Adrenal gland (tissue), 9 donors: ENCODE measurements at regions not wholly inside any gene's neighbourhood (a gene's known extent, or its start where the extent isn't known, plus 50 kb on each side); places are given as distances from the start of the nearest gene placed in this dataset.

Experiments used
- DNase-seq, 7 donors: peaks; one replicate each; pipeline ENCODE4 v3.0.0-alpha.2; 2019 to 2020
- H3K27ac ChIP-seq, 5 donors: fragments of 200-600 bp; sonication (generic) in 4 of 5; 1 replicate in 3 of 5; 2 replicates in 2 of 5; pipeline versions ENCODE4 v1.5.1 to v1.8.0; 2016 to 2020; ENCODE audit warnings: mild to moderate bottlenecking in 1 of 5
- H3K27me3 ChIP-seq: fragments of 200-600 bp; 2 replicates; pipeline ENCODE4 v1.8.0; 2021
- H3K36me3 ChIP-seq, 2 donors: fragments of 200-600 bp; replicated peaks in 1 of 2; 1 replicate in 1 of 2; 2 replicates in 1 of 2; pipeline versions ENCODE4 v1.5.1 to v1.8.0; 2018 to 2022
- H3K4me1 ChIP-seq, 2 donors: fragments of 200-600 bp; replicated peaks in 1 of 2; 1 replicate in 1 of 2; 2 replicates in 1 of 2; pipeline versions ENCODE4 v1.5.1 to v1.8.0; 2018 to 2021
- H3K4me3 ChIP-seq, 4 donors: fragments of 200-600 bp; sonication (generic) in 3 of 4; one replicate each; pipeline ENCODE4 v1.5.1; 2016 to 2018
- H3K9me3 ChIP-seq, 3 donors: fragments of 200-600 bp; sonication (generic) in 1 of 3; replicated peaks in 1 of 3; 1 replicate in 2 of 3; 2 replicates in 1 of 3; pipeline versions ENCODE4 v1.5.1 to v1.8.0; 2016 to 2021
- POLR2A ChIP-seq, 2 donors: fragments of 450-650 bp; IDR thresholded peaks; one replicate each; pipeline ENCODE4 v1.6.1; 2017; ENCODE audit warnings: antibody characterized with exemption in 2 of 2, mild to moderate bottlenecking in 2 of 2, moderate library complexity in 1 of 2
- WGBS, 4 donors: extraction: QIAGEN DNeasy Blood & Tissue Kit in 2 of 4; methylation state at CpG; one replicate each; pipeline versions ENCODE4 v1.1.5 to v1.1.7; 2013 to 2017; 5-methylcytosine and 5-hydroxymethylcytosine counted together
- intact Hi-C, 2 donors: fragments of 100-400 bp; cut with DNase I; formaldehyde crosslinking; loops; one replicate each; pipeline versions ENCODE4 v1.14.1 to v1.15.0; 2022 to 2023
- TF ChIP-seq, protein P1 (sequence below), 6 experiments: fragments of 450-650 bp in 4 of 6; fragments of 200-600 bp in 2 of 6; sonication (generic) in 1 of 6; IDR thresholded peaks; 1 replicate in 5 of 6; 2 replicates in 1 of 6; pipeline versions ENCODE4 v1.5.1 to v1.8.0; 2016 to 2021; ENCODE audit warnings: antibody characterized with exemption in 6 of 6, mild to moderate bottlenecking in 2 of 6, moderate library complexity in 1 of 6
- donor health status: healthy with polysubstance abuse.
- donor health status: Bipolar disorder and iron deficiency.
- donor health status: DM: yes; HTN: yes; CAD: no.
- donor health status: DM: no; HTN: no; CAD: no.
- donor health status: DM: no; HTN: no; CAD: no.

DNA sequence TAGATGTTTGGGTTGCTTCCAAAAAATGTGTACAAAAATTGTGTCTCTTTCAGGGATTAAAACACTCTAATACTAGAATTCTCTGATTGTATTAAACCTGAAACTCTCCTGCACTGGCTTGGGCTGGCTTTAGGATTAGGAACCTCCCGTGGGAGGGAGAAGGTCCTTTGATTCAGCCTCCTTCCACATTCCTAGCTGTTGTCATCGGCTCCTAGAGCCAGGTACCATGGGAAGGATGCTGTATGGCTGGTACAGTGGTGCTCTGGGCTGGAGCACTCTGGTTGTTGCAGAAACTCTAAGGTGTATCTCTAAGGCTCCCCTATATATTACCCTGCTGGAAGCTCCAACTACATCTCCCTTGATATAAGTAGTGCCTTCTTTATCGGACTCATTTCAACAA lies 245.2 kb upstream of the FOXK1 start:
- no peak overlapping the region for H3K27ac ChIP-seq
- no peaks in the 10 kb centered on the region for H3K27me3 ChIP-seq
- H3K36me3 ChIP-seq, result no peaks in the 10 kb centered on the region
- no peak for DNase-seq
- no peaks in the 10 kb centered on the region for H3K9me3 ChIP-seq
- intact Hi-C loops, result no loop called here
- H3K4me1 ChIP-seq, result no peaks in the 10 kb centered on the region
- no peak for TF ChIP-seq POLR2A (IDR thresholded peaks at IDR 0.05)
- TF ChIP-seq, protein P1, sequence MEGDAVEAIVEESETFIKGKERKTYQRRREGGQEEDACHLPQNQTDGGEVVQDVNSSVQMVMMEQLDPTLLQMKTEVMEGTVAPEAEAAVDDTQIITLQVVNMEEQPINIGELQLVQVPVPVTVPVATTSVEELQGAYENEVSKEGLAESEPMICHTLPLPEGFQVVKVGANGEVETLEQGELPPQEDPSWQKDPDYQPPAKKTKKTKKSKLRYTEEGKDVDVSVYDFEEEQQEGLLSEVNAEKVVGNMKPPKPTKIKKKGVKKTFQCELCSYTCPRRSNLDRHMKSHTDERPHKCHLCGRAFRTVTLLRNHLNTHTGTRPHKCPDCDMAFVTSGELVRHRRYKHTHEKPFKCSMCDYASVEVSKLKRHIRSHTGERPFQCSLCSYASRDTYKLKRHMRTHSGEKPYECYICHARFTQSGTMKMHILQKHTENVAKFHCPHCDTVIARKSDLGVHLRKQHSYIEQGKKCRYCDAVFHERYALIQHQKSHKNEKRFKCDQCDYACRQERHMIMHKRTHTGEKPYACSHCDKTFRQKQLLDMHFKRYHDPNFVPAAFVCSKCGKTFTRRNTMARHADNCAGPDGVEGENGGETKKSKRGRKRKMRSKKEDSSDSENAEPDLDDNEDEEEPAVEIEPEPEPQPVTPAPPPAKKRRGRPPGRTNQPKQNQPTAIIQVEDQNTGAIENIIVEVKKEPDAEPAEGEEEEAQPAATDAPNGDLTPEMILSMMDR (IDR thresholded peaks at IDR 0.05), result no peak
- WGBS, 4 donors, result 51 to 70% (median 65%) methylated on average over 3 of the region's 3 CpGs
- no peak overlapping the region for H3K4me3 ChIP-seq

DNA sequence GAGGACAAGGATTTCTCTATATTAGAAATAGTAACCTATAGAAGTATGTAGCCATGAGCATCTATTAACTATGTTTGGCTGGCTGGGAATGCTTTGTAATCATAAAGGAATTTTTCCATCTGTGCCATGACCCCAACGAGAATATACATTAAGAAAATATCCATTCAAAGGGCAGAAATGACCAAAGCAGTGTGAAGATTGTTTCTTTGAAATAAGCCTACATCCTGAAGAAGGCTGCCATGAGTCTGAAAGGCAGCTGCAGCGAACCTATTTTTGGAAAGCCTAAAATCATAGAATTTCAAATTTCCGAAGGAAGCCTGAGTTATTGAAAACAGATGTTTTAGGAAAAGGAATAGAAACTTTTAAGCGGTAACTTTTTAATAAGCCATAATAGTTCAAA lies 244.2 kb upstream of the FOXK1 start:
- Histone ChIP-seq H3K36me3 (no peaks in the 10 kb centered on the region), H3K27ac (no peak overlapping the region), H3K4me3 (no peak overlapping the region), H3K9me3 (no peaks in the 10 kb centered on the region), H3K4me1 (no peaks in the 10 kb centered on the region), H3K27me3 (no peaks in the 10 kb centered on the region)
- DNase-seq, result no peak
- no peak for TF ChIP-seq POLR2A (IDR thresholded peaks at IDR 0.05)
- TF ChIP-seq, protein P1 (IDR thresholded peaks at IDR 0.05), result no peak
- WGBS, 4 donors, result 48 to 56% (median 50%) methylated on average over 4 of the region's 4 CpGs
- intact Hi-C loops, result no loop called here

DNA sequence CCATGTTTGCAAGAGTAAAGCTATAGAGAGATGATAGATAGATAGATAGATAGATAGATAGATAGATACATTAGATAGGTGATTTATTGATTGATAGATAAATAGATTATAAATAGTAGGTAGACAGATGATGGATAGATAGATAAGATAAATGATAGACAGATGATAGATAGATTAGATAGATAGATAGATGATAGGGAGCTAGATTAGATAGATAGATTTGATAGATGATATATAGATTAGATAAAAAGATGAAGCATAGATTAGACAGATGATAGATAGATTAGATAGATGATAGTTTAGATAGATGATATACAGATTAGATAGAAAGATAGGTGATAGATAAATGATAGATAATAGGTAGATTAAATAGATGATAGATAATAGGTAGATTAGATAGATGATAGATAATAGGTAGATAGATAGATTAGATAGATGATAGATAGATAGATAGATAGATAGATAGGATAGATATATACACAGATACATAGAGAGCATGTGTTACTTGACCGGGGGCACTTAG lies 243.3 kb upstream of the FOXK1 start:
- 75 to 94% (median 89%) methylated on average over 1 of the region's 1 CpG for WGBS, 4 donors
- DNase-seq, result no peak
- no peaks in the 10 kb centered on the region for H3K36me3 ChIP-seq

DNA sequence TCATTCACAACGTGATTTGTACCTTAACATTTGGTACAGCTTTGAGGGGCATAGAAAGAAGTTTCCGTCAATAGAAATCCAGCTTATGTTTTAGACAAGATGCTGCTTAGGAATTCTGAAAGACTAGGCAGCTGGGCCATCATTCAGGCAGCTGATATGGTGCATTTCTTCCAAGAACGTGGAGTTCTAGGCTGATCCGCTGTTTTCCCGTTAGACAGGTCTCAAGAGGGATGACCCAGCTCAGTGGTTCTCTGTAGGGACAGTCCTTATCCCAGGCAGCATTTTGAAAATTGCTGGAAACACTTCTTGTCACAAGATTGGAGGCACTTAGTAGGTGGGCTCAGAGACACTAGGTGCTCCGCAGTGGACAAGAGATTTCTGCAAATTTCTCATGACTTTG lies 242.7 kb upstream of the FOXK1 start:
- Histone ChIP-seq H3K27me3 (no peaks in the 10 kb centered on the region), H3K36me3 (no peaks in the 10 kb centered on the region), H3K27ac (no peak overlapping the region), H3K9me3 (no peaks in the 10 kb centered on the region), H3K4me1 (no peaks in the 10 kb centered on the region), H3K4me3 (no peak overlapping the region)
- TF ChIP-seq, protein P1 (IDR thresholded peaks at IDR 0.05), result no peak
- TF ChIP-seq POLR2A (IDR thresholded peaks at IDR 0.05), result no peak
- WGBS, 4 donors, result 51 to 71% (median 69%) methylated on average over 4 to 6 of the region's 6 CpGs
- intact Hi-C loops, result no loop called here
- no peak for DNase-seq

More for the DNA sequence above, 243.3 kb upstream of the FOXK1 start:
- H3K4me3 ChIP-seq, result no peak overlapping the region
- H3K4me1 ChIP-seq, result no peaks in the 10 kb centered on the region
- no peak overlapping the region for H3K27ac ChIP-seq
- no peaks in the 10 kb centered on the region for H3K27me3 ChIP-seq
- no peaks in the 10 kb centered on the region for H3K9me3 ChIP-seq
- intact Hi-C loops, result no loop called here
- no peak for TF ChIP-seq POLR2A (IDR thresholded peaks at IDR 0.05)
- TF ChIP-seq, protein P1 (IDR thresholded peaks at IDR 0.05), result no peak
